NCI-H748 (cell line): ENCODE measurements at regions not wholly inside any gene's neighbourhood (a gene's known extent, or its start where the extent isn't known, plus 50 kb on each side); places are given as distances from the start of the nearest gene placed in this dataset.
"Not testable (repeated sequence)": the region's sequence is repeated elsewhere in the genome, so short reads cannot be mapped to it uniquely, and the experiment has no call there.

Experiments
- DNase-seq: peaks from one replicate; lab custom pipeline; 2025; ENCODE audit not compliant: unreplicated experiment; lab: John Stamatoyannopoulos, UW

DNA sequence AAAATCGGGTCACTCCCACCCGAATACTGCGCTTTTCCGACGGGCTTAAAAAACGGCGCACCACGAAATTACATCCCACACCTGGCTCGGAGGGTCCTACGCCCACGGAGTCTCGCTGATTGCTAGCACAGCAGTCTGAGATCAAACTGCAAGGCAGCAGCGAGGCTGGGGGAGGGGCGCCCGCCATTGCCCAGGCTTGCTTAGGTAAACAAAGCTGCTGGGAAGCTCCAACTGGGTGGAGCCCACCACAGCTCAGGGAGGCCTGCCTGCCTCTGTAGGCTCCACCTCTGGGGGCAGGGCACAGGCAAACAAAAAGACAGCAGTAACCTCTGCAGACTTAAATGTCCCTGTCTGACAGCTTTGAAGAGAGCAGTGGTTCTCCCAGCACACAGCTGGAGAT lies 325.7 kb upstream of the PIK3R1 start:
- DNase-seq = not testable (repeated sequence)

DNA sequence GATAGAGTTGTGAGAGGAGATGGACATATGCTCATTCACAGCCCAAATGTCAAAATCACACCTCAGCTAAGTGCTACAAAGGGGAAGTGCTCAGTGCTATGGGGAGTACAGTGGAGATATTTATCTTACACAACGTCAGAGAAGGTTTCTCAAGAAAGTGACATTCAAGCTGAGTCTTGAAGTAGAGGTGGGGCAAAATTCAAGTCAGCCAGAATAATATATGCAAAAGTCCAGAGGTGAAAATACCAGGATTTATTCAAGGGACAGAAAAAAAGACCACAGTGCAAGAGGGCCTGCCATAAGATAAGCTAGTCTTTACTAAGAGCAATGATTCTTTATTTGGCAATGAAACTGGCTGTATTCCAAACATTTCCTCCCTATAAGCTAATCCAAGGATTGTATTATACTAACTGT lies 327.8 kb upstream of the PIK3R1 start:
- peak; percentile 14 for DNase-seq

DNA sequence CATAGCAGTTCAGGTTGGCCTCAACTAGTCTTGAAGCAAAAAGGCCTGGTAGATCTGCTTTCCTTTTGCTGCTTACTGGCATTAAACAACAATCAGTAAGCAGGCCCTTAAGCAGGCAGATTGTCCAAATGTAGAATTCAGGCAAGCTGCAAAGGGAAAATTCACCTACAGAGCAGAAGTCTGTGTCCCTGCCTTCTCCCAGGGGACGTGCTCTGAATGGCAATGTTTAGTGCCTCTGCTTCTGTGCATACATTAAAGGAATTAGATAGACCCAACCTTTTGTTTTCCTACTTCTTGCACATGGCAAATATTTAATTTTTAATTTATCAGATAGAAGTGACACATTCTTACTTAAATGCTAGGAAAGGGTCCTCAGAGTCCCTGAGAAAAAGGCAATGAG lies 328.8 kb upstream of the PIK3R1 start:
- peak; percentile 61 for DNase-seq

DNA sequence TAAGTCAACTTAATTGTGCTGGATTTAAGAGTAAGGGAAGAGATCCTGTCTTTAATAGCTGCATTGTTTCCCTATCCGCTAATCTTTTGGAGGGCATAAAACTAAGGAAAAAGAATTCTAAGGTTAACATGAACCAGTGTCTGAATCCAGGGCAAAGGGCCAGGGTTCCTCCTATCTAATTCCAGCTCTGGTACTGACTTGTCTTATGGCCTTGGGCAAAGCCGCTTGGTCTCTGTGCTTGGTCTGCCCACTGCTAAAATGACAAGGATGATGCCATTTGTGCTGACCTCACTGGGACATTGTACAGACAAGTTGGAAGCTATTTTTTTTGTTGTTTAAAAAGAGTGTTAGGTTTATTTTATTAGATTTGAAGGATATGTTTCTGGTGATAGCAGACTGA lies 334.7 kb upstream of the PIK3R1 start:
- no peak for DNase-seq

DNA sequence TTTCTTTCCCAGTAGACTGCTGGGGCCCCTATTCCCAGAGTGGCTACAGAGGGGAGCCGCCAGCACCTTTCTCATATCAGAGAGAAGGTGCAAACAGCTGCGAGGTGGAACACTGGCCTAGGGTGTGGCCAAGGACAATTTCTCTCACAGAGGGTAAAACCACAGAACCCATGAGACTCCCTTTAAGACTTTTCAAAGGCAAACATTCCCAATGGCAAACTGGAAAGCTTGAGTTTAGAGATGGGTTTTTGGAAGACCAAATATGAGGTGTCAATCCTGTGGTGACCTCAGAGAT lies 335.1 kb upstream of the PIK3R1 start:
- no peak for DNase-seq

DNA sequence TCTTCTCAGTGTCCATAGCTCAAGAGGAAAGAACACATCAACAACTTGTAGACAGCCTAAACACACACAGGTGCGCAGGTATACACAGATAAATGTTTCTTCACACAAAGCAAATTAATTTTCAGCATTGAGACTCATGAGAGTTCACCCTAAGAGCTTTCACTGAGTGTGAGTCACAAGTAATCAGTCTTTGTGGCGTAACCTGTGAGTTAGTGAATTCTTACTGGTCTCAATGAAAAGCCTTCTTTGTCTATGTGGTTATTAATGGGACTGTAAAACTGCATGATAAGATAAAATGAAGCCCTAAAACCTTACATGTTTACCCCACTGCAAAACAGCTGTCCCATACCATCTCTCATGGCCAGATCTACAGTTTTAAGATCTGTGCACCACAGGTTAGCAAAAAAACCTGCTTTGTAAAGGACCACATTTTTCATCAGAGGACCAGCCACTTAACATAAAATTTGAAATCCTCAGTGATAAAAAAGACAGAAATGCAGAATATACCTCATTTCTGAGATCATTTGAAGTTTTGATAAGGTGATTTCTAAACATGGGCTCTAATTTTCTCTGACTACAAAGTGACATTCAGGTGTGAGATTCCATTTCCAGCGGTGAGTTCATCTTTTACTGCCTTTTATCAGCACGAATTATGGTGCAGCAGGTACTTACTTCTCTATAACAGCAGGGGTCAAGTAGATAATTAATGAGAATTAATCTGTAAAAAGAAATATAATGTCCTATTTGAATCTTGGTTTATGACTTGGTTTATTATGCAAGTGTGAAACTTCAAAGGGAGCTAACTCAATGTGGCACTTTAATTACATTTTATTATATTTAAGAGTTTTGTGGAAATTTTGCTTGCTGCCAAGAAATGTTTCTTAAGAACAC lies 335.7 kb upstream of the PIK3R1 start:
- DNase-seq = no peak

DNA sequence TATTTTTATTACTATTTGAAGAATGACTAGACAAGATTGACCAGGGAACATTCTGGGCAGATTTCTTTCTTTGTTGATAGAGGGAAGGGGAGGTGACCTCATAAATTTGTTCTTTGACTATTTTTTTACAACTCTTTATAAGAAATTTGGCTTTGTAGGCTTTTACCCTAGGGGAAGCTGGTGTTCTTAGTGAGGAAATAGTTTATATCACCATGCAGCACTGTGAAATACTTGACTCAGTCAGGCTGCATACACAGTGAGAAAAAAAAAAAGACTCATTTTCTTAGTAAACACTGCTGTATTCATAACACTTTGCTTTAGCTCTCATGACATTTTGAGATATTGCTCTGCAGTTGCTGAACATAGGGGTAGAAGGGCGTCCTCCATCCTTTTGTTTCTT lies 336.6 kb upstream of the PIK3R1 start:
- no peak for DNase-seq

DNA sequence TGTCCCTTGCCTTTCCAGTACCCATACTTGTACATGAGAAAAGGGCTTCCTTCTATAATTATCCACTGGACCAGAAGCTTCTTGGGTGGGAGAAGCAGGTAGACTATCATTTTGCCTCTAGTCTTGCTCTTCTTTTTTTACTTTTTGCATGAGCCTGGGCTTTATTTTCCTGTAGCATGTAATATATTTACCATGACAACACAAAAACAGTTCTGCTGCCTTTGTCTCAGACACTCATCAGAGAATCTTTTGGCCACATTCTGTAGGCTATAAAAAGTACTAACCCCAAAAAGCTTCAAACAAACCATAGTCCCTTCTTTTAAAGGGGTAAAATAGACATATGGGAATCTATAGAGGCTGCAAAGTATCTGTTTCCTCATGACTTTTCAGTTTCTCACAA lies 339.2 kb upstream of the PIK3R1 start:
- no peak for DNase-seq

DNA sequence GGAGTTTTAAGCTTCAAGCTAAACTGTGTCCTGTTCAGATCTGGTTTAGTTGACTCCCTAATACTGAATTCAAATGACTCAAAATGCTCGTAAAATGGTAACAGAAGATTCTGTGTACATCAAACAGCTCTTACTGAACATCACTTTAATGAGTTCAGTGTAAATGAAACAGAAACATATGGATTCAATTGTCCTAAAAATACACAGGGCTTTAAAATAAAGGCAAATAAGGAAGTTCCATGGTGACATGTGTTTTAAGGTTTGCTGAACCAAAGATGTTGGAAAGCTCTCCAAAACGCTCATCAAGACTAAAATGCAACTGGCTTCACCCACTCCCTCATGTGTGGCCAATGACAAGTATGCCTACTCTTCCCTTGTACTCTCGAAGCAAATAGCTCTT lies 340.0 kb upstream of the PIK3R1 start:
- DNase-seq = no peak

DNA sequence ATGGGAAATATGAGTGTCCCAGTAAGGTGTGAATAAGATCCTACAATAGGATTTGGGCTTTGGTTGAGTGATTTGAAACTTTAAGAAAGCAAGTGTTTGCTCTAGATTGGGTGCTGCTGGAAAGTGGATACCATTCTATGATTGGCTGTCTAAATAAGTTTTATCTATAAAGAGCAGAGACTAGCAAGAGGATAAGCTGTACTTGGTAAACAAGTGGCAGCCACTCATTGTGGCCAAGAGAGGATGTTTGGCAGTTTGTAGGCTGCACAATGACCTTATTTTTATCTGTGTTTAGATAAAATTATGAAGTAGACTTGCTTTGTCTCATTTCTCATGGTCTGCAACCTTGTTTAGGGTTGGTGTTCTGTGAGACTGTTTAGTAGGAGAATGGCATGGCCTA lies 341.6 kb upstream of the PIK3R1 start:
- DNase-seq = no peak

DNA sequence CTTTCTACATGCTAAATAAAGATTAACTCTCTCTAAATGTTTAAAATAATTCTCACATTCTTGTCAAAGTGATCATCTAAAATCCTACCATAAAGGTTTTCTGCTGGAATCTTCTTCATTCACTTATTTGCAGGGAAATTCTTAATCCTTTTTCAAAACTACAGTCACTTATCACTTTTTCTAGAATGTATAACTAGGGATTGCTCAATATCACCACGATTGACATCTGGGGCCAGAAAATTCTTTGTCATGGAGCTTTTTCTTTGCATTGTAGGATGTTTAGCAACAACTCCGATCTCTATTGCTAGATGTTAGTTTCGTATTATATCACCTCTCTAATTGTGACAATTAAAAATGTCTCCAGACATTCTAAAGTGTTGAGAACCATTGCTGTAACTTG lies 344.9 kb upstream of the PIK3R1 start:
- DNase-seq = no peak

DNA sequence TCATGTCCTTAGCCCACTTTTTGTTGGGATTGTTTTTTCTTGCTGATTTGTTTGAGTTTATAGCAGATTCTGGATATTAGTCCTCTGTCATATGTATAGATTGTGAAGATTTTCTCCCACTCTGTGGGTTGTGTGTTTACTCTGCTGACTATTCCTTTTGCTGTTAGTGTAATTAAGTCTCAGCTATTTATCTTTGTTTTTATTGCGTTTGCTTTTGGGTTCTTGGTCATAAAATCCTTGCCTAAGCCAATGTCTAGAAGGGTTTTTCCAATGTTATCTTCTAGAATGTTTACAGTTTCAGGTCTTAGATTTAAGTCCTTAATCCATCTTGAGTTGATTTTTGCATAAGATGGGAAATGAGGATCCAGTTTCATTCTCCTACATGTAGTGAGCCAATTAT lies 351.2 kb upstream of the PIK3R1 start:
- DNase-seq = not testable (repeated sequence)

DNA sequence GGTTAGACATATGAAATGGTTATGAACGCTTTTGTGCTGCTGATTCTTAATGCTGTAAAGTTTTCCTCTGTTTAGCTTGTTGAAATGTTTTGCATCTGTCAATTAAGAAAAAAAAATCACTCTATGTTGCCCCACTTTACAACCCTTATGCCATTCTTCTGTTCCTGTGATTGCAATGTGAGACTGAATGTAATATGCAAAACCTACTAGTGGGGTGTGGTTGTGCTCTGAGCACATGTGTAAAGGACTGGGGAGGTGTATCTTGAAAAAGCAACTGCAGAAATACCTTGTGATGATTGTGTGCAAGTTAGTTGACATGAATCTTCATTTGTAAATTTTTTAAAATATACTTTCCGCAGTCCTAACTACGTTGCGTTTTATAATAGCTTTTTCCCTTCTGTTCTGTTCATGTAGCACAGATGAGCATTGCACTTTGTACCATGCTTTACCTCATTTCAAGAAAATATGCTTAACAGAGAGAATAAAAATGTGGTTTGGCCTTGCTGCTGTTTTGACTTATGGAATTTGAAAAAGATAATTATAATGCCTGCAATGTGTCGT lies 357.0 kb upstream of the PIK3R1 start:
- DNase-seq = no peak

DNA sequence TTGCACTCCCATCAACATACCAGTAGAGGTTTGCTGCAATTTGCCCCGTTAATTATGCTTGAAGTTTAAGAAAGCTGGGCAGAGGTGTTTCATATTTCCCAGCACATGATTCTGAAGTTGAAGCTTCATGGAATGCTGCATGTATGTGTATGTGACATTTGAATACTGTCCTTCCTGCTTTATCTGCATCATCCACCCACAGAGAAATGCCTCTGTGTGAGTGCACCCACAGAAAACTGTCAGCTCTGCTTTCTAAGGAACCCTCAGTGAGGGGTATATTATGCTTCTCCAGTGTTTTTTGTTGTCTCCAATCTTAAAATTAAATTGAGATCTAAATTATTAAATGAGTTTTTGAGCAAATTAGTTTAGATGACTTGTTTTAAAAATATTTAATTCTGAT lies 358.1 kb upstream of the PIK3R1 start:
- no peak for DNase-seq

DNA sequence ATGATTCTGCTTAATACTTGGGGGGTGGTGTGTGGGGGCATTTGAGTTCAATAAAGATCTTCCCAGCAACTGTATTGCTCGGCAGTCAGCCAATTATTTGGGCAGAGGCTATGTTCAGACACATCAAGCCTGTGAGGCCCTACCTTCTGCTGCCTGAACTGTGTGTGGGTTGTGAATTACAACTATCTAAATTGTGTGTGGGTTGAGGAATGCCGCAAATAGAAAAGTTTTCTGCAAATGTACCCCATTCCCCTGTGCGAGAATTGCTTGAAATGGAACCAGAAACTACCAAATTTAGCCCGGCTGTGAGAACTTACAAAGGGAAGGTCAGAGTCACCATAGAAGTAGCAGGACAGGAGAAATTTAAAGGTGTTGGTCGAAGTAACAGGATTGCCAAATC lies 360.0 kb upstream of the PIK3R1 start:
- no peak for DNase-seq

DNA sequence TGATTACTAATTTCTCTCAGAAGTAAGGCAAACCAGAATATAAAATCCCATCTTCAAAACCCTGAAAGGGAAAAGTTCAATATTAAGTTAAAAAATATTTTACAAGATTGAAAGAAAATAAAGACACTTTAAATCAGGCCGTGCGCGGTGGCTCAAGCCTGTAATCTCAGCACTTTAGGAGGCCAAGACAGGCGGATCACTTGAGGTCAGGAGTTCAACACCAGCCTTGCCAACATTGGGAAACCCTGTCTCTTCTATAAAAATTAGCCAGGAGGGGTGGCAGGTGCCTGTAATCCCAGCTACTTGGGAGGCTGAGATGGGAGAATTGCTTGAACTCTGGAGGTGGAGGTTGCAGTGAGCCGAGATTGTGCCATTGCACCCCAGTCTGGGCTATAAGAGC lies 364.6 kb upstream of the PIK3R1 start:
- DNase-seq = not testable (repeated sequence)

DNA sequence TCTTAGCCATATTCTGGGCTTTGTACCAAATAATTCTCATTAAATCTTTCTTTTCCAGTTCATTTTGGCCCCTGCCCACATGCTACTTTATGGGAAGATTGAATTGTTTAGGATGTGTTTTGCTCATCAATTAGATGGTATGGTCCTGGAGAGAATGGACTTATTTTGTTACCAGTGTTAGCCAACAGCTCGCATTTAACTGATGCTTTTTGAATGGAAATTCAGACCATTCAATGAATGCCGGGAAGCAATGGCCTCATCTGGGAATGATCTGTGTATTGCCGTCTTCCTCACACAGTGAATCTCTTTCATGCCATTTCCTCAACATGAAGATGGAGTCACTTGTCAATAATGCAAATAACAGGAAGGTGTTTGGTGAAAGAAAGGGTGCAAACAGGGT lies 370.6 kb upstream of the PIK3R1 start:
- DNase-seq = no peak

DNA sequence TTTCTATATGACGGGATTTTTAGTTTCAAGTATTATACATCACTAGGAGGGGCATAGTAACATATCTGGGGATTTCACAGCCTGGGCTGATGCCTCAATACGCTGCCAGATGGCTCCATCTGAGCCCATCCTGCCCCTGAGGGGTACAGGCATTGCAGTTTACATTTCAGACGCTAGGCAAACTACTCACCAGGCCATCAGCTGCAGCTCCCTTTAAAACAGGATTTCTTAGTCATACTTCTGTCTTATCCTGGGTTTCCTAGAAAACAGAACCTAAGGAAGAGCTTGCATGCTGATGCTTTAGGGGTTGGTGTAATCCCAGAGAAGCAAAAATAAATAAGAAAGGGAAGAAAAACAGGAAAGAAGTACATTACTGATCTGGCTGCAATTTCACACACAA lies 372.8 kb upstream of the PIK3R1 start:
- no peak for DNase-seq

DNA sequence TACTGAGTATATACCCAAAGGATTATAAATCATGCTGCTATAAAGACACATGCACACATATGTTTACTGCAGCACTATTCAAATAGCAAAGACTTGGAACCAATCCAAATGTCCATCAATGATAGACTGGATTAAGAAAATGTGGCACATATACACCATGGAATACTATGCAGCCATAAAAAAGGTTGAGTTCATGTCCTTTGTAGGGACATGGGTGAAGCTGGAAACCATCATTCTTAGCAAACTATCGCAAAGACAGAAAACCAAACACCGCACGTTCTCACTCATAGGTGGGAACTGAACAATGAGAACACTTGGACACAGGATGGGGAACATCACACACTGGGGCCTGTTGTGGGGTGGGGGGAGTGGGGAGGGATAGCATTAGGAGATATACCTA lies 378.3 kb upstream of the PIK3R1 start:
- not testable (repeated sequence) for DNase-seq

DNA sequence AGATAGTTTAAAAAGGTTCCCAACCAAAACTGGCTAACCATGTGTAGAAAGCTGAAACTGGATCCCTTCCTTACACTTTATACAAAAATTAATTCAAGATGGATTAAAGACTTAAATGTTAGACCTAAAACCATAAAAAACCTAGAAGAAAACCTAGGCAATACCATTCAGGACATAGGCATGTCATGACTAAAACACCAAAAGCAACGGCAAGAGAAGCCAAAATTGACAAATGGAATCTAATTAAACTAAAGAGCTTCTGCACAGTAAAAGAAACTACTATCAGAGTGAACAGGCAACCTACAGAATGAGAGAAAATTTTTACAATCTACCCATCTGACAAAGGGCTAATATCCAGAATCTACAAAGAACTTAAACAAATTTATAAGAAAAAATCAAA lies 379.1 kb upstream of the PIK3R1 start:
- DNase-seq = not testable (repeated sequence)

DNA sequence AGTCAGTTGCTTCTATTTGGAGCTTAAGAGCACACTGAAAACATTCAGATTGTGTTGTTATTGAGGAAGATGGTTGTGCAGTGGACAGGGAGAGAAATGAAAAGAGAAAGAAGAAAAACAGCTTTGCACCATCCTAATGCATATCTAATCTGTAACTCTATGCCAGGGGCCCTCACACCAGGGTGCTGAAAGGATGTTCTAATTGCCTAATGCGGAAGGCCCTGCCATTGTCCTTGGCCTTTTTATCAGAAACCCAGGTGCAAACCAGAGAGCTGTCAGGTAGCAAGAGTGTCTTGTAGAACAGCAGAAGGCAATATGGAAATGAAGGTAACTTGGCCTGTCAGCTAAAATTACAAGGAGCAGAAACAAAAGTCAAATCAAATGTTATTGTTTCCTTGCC lies 384.5 kb upstream of the PIK3R1 start:
- DNase-seq = peak; percentile 91

DNA sequence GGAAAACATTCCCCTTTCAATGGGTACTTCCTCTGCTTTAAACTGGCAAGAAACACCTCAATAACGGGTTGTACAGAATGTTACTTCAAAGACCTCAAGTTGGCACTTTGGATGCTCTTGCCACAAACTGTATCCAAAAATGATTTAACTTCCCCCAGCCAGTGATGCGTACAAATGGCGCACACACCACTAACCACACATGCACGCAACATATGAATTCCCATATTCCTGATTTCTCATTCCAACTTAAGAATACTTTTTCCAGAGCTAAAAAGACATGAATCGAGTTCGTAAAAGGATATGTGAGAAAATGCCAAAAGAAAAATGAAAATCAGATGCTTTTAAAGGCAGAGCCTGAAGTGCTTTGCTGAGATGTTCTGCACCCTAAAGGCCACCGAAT lies 388.0 kb upstream of the PIK3R1 start:
- no peak for DNase-seq

DNA sequence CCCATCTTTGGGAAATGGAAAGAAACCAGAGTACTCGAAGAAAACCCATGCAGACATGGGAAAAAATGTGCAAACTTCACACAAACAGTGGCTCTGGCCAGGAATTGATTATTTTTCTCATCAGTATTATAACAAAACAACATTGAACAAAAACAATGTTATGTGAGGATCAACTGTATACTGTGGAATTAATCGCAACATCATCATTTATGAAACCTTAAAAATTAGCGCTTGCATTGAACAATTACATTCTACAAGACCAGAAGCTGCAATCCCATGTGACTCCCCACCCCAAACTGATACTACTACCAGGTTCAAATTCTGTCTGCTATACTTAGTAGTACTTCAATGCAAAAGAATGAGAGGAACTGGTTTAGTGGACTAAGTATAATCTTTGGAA lies 390.7 kb upstream of the PIK3R1 start:
- no peak for DNase-seq
